ENCODE measurements at regions not wholly inside any gene's neighbourhood (a gene's known extent, or its start where the extent isn't known, plus 50 kb on each side); places are given as distances from the start of the nearest gene placed in this dataset.

DNA sequence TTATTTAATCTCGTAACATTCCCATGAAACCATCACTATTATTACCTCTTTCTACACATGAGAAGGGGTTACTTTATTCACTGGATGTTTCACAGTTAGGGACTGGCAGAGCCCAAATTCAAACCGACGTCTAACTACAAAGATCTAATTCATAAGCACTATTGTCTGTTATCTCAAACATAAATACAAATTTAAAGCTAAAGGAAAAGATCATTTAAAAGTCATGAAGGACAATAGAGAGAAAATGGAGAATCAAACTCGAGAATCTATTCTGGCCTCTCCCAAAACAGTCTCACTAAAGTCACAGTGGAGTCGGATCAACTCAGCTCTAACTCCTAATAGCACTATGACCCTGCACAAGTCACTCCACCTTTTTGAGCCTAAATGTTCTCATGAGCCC, 287.7 kb downstream of the ZIC4 start:
- TF ChIP-seq TAF1 (IDR thresholded peaks at IDR 0.05; ENCODE audit: borderline replicate concordance, insufficient read depth, low read length) (no peak), SIN3A (IDR thresholded peaks at IDR 0.05; ENCODE audit: borderline replicate concordance, insufficient read depth, low read length) (no peak)
- TF ChIP-seq, protein P1, sequence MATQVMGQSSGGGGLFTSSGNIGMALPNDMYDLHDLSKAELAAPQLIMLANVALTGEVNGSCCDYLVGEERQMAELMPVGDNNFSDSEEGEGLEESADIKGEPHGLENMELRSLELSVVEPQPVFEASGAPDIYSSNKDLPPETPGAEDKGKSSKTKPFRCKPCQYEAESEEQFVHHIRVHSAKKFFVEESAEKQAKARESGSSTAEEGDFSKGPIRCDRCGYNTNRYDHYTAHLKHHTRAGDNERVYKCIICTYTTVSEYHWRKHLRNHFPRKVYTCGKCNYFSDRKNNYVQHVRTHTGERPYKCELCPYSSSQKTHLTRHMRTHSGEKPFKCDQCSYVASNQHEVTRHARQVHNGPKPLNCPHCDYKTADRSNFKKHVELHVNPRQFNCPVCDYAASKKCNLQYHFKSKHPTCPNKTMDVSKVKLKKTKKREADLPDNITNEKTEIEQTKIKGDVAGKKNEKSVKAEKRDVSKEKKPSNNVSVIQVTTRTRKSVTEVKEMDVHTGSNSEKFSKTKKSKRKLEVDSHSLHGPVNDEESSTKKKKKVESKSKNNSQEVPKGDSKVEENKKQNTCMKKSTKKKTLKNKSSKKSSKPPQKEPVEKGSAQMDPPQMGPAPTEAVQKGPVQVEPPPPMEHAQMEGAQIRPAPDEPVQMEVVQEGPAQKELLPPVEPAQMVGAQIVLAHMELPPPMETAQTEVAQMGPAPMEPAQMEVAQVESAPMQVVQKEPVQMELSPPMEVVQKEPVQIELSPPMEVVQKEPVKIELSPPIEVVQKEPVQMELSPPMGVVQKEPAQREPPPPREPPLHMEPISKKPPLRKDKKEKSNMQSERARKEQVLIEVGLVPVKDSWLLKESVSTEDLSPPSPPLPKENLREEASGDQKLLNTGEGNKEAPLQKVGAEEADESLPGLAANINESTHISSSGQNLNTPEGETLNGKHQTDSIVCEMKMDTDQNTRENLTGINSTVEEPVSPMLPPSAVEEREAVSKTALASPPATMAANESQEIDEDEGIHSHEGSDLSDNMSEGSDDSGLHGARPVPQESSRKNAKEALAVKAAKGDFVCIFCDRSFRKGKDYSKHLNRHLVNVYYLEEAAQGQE (IDR thresholded peaks at IDR 0.05; ENCODE audit: insufficient read depth in 1 of 2, low read depth in 2 of 2, low read length in 2 of 2) = no peak

All from PFSK-1 (cell line).